ENCODE measurements at regions not wholly inside any gene's neighbourhood (a gene's known extent, or its start where the extent isn't known, plus 50 kb on each side); places are given as distances from the start of the nearest gene placed in this dataset.

DNA sequence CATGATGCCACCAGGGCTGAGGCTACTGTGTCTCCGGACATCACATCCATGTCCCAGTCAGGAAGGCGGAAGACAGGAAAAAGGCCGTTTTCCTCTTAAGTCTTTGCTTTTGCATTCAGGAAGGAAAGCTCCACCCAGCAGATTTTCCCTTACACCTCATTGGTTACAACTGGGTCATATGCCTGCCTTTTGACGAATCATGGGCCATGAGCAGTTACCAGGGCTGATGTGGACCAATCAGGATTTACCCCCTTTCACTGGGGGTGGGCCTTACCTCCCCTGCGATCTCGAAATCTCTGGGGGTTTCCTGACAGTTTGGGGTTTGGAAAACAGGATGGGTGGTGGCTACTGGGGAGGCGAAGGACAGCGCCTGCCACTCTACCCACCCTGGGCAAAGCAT lies 52.5 kb upstream of the GRPEL1 start:
- no peak for TF ChIP-seq CTCF (conservative IDR thresholded peaks at IDR 0.05; ENCODE audit: low read depth, low read length)
- no peak for TF ChIP-seq EZH2 (IDR thresholded peaks at IDR 0.05; ENCODE audit: borderline replicate concordance, low read depth, low read length, poor library complexity, severe bottlenecking)

Data from A673 (cell line).